Choroid plexus epithelial cell (primary cell): ENCODE measurements at regions not wholly inside any gene's neighbourhood (a gene's known extent, or its start where the extent isn't known, plus 50 kb on each side); places are given as distances from the start of the nearest gene placed in this dataset.
A peak's percentile ranks its signal among the peaks of the same experiment; 100 is the strongest.

ENCODE experiments used
- DNase-seq: peaks from one replicate; pipeline ENCODE4 v3.0.0-alpha.2; 2010; ENCODE audit warnings: low read depth
- H3K4me3 ChIP-seq: 2 replicates; pipeline ENCODE4 v1.5.1; 2011; ENCODE audit warnings: low read depth, mild to moderate bottlenecking, control low read depth, low read length, moderate library complexity
- TF ChIP-seq, protein P1 (sequence below): conservative IDR thresholded peaks from 2 replicates; pipeline ENCODE4 v1.5.1; 2011; ENCODE audit warnings: low read depth, mild to moderate bottlenecking, control low read depth, inconsistent platforms, low read length, moderate library complexity

DNA sequence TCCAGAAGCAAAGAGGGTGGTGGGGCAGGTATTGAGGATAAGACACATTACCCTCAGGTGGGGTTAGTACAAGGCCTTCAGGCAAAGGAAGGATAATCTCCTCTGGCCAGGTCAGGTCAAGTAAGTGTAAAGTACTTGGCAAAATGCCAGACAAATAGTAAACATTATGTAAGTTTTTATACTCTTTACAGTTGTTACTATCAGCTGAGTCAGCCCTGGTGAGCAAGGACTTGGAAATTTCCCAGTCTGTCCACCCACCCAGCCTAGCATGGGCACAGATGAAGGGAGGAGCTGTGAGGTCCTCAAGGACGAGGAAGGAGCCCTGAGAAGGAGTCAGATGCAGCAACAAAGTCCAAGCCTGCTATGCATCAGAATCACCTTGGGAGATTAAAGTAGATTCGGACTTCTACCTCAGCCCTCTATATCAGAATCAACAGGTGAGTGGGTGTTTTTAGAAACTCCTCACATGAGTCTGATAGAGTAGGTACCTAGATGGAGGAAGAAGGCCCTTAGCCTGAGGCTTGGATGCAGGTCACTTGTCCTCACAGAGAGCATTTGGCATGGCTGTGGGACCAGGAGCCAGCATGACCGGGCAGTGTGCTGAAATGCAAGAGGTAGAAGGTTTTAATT lies 50.2 kb upstream of the BARX1 start:
- H3K4me3 ChIP-seq: no peak overlapping the region
- TF ChIP-seq, protein P1, sequence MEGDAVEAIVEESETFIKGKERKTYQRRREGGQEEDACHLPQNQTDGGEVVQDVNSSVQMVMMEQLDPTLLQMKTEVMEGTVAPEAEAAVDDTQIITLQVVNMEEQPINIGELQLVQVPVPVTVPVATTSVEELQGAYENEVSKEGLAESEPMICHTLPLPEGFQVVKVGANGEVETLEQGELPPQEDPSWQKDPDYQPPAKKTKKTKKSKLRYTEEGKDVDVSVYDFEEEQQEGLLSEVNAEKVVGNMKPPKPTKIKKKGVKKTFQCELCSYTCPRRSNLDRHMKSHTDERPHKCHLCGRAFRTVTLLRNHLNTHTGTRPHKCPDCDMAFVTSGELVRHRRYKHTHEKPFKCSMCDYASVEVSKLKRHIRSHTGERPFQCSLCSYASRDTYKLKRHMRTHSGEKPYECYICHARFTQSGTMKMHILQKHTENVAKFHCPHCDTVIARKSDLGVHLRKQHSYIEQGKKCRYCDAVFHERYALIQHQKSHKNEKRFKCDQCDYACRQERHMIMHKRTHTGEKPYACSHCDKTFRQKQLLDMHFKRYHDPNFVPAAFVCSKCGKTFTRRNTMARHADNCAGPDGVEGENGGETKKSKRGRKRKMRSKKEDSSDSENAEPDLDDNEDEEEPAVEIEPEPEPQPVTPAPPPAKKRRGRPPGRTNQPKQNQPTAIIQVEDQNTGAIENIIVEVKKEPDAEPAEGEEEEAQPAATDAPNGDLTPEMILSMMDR: no peak

More for the DNA sequence above, 50.2 kb upstream of the BARX1 start:
- DNase-seq: peak; percentile 30
